GDM1 (cell line): ENCODE measurements at regions not wholly inside any gene's neighbourhood (a gene's known extent, or its start where the extent isn't known, plus 50 kb on each side); places are given as distances from the start of the nearest gene placed in this dataset.

Source experiments
- DNase-seq: peaks from one replicate; lab custom pipeline; 2025; lab: John Stamatoyannopoulos, UW

- no peak for DNase-seq
Observed at GRCh38 chr10:7478727-7479457, 68.1 kb upstream of the SFMBT2 start.

GRCh38 chr10:7477538-7478334, 66.9 kb upstream of the SFMBT2 start:
- no peak for DNase-seq

- no peak for DNase-seq
Observed at GRCh38 chr10:7475939-7476338, 65.1 kb upstream of the SFMBT2 start.

GRCh38 chr10:7475046-7475911, 64.4 kb upstream of the SFMBT2 start:
- DNase-seq: no peak

- DNase-seq: no peak
Observed at GRCh38 chr10:7474388-7474787, 63.6 kb upstream of the SFMBT2 start.

- no peak for DNase-seq
Observed at GRCh38 chr10:7473474-7473873, 62.6 kb upstream of the SFMBT2 start.

GRCh38 chr10:7471720-7472367, 61.0 kb upstream of the SFMBT2 start:
- peak; percentile 30 for DNase-seq

GRCh38 chr10:7470371-7470770, 59.5 kb upstream of the SFMBT2 start:
- DNase-seq: no peak

- DNase-seq: no peak
Observed at GRCh38 chr10:7467031-7467667, 56.3 kb upstream of the SFMBT2 start.

- DNase-seq: no peak
Observed at GRCh38 chr10:7464691-7465090, 53.9 kb upstream of the SFMBT2 start.
